T follicular helper cell (primary cell): ENCODE measurements at regions not wholly inside any gene's neighbourhood (a gene's known extent, or its start where the extent isn't known, plus 50 kb on each side); places are given as distances from the start of the nearest gene placed in this dataset.
"Not testable (repeated sequence)": the region's sequence is repeated elsewhere in the genome, so short reads cannot be mapped to it uniquely, and the experiment has no call there.

ENCODE experiments used
- DNase-seq: peaks from one replicate; pipeline ENCODE4 v3.0.0-alpha.2; 2020; ENCODE audit warnings: low read depth

DNA sequence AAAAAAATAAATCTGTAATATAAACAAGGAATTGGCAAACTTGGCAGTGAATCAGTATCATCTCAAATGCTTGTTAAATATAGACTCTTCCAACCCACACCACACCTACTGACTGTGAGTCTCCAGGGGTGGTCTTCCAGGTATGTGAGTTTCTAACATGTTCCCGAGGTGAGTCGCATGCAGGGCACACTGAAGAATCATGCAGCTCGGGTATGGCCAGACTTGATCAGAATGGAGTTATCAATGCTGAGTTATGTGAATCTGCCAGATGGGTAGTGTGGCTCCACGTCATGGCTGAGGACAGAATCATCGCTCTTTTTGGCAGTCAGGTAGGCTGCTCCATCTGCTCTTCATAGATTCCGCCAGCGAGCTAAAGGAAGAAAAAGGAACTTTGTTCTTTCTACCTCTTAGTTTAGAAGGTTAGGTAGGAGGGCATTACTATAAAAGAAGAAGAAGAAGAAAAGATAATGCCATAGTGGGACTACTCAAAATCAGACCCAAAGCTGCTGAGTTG, 1279.7 kb upstream of the ZEB2 start:
- DNase-seq: no peak

DNA sequence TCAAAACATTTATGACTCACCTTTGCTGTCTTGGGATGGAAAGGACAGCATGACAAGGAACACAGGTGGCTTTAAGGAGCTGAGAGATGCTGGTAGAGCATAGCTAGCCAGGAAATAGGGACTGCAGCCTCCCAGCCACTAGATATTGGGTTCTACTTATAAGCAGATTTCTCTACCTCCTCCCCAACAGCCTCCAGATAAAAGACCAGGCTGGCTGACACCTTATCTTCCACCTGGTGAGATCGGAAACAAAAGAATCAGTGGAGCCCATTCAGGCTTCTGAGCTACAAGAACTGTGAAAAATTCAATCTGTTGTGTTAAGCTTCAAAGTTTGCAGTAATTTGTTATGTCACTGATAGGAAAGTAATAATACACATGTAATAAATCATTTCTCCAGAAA, 1278.5 kb upstream of the ZEB2 start:
- no peak for DNase-seq

DNA sequence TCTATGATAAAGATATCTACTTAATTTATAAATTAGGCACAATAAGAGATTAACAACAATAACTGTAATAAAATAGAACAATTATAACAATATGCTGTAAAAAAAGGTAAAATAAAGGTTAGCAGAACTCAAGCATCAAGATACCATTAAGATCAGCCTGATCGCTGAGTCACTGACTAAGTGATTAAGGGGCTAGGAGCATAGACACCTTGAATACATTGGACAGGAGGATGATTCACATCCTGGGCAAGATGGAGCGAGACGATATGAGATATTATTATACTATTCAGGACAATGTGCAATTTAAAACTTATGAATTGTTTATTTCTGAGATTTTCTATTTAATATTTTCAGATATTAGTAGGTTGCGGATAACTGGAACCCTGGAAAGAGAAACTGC, 1277.8 kb upstream of the ZEB2 start:
- no peak for DNase-seq

DNA sequence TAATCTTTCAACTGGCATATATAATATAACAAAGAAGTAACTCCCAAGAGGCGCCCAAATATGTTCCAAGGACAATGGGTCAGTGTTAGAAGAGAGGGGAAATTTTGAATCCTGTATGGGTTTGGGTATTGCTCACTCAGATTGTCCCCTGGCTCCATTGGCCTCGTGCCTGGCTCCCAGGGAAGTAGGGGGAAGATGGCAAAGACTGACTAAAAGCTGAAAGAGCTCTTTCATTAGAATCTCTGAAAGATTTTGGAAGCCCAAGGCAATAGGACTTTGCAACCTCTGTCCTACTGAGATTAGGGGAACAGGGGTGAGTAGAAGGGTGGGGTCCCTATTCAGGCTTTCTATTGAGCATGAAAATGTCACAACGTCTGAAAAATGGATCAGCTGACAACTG, 1272.8 kb upstream of the ZEB2 start:
- no peak for DNase-seq

DNA sequence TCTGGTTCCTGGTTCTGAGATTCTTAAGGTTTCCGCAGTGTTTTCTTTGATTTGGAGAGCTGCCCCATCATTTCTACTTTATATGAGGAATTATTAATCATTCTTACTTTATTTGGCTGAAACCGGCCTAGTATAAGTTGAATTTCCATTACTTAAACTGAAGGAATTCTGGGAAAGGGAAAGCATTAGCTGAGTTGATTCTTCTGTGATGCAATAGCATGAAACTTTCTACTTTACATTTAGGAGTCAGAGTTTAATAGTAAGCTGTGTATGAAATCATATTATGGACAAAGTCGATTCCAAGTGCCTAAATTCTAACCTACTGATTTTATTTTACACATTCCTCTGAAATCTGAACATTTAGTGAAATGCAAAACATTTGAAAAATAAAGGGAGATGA, 1269.7 kb upstream of the ZEB2 start:
- no peak for DNase-seq

DNA sequence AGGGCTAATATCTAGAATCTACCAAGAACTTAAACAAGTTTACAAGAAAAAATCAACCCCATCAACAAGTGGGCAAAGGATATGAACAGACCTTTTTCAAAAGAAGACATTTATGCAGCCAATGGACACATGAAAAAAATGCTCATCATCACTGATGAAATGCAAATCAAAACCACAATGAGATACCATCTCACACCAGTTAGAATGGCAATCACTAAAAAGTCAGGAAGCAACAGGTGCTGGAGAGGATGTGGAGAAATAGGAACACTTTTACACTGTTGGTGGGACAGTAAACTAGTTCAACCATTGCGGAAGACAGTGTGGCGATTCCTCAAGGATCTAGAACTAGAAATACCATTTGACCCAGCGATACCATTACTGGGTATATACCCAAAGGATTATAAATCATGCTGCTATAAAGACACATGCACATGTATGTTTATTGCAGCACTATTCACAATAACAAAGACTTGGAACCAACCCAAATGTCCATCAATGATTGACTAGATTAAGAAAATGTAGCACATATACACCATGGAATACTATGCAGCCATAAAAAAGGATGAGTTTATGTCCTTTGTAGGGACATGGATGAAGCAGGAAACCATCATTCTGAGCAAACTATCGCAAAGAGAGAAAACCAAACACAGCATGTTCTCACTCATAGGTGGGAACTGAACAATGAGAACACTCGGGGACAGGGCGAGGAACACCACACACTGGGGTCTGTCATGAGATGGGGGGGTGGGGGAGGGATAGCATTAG, 1267.9 kb upstream of the ZEB2 start:
- not testable (repeated sequence) for DNase-seq

DNA sequence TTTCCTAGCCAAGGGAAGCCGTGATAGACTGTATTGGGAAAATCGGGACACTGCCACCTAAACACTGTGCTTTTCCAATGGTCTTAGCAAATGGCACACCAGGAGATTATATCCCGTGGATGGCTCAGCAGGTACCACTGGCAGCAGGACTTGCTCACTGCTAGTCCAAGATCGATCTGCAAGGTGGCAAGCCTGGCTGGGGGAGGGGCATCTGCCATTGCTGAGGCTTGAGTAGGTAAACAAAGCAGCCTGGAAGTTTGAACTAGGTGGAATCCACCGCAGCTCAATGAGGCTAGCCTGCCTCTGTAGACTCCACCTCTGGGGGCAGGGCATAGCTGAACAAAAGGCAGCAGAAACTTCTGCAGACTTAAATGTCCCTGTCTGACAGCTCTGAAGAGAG, 1262.7 kb upstream of the ZEB2 start:
- not testable (repeated sequence) for DNase-seq

DNA sequence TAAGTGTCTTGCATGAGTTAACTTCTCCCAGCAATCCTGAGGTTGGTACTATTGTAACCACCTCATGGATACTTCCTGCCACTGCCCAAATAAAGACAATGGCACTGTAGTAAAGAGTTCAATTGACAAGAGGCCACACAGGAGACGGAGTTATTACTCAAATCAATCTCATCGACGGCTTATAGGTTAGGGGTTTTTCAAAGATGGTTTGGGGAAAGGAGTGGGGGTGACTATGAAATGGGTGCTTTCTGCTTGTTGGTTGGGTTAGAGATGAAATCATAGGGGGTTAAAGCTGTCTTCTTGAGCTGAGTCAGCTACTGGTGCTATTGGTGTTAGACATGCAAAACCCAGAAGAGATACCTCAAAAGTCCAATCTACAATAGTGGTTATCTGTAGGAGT, 1258.0 kb upstream of the ZEB2 start:
- no peak for DNase-seq

DNA sequence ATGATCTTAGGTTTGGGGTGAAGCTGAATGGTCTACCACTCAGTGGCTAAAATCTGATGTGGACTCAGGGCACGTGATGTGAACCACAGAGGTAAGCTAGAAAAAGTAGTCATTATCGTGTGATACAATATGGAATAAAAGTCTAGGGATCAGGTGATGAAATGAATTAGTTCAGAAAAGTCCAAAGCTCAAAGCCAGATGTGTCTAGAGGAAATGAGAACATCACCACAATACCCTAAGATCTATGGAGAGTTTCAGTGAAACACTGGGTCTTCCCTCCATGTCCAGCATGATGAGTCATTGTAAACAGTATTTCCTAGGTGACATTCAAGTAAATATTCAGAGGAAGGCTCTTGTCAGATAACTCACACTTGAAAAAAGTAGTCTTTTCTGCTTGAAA, 1257.4 kb upstream of the ZEB2 start:
- no peak for DNase-seq

DNA sequence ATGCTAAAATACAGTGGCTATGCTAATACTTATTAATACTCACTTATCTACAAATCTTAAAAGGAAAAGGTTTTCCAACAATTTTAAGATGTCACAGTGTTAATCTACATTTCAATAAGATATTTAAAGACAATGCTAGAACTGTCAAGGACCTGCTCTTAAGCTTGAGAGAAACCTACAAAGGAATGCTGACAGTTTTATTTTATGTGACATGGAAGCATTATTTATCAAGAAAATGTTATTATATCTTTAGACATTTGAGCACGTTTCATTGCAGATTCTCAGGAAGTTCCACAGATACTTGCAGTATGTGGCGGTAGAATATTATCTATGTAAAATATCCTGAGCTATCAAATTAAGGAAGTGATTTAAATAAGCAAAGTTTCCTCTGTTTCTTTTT, 1255.7 kb upstream of the ZEB2 start:
- no peak for DNase-seq

DNA sequence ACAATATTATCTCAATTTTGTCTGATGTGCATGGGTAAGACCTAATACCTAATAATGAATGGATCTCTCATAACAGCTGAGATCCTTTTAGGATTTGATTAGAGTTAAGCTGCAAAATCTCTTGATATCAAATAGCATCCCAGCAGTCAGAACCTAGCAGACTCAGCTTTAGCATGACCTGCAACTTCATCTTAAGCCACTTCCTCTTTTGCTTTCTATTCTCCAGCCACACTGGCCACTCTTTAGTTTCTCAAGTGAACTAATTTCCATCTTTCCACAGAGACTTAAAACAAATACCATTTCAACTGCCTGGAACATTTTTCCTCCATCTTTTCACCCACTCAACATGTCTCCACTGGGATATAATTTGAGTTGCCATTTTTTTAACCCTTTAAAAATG, 1251.6 kb upstream of the ZEB2 start:
- no peak for DNase-seq

DNA sequence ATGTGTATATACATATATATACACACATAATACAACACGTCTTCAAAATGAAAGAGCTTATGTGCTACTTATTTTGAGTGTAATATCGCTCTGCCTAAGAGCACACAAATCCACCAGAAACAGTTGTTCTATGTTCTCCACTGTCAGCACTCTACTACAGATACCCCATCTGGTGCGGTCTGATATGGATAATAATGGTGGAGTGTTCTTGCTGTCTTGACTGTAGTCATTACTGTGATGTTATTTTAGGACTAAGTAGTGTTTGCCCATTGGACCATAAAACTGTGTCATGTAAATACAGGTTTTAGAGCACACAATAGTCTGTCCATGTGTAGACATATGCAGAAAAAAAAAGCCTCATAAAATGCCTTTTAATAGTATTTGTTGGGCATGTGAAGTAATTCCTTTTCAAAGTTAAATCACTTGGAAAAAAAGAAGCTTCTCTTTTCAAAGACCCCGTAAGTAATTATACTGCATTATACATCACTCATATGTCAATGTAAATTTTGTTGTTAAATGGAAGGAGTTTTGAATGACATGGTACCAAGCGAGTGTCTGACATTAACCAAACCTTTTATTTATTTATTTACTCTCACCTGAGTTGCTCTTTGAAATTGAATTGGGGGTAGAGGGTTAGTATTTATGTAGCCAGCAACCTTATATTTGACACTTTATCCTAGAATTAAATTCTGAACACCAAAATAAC, 1249.2 kb upstream of the ZEB2 start:
- DNase-seq: no peak

DNA sequence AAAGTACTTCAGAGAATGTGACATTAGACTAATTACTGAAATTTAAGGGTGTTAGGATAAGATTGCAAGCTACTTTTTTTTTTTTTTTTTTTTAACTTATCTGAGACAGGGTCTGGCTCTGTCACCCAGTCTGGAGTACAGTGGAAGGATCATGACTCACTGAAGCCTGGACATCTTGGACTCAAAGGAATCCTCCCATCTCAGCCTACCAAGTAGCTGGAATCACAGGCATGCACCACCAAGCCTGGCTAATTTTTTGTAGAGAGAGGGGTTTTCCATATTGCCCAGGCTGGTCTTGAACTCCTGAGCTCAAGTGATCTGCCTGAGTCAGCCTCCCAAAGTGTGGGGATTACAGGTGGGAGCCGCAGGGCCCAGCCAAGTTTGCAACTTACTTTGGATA, 1246.0 kb upstream of the ZEB2 start:
- DNase-seq: no peak

DNA sequence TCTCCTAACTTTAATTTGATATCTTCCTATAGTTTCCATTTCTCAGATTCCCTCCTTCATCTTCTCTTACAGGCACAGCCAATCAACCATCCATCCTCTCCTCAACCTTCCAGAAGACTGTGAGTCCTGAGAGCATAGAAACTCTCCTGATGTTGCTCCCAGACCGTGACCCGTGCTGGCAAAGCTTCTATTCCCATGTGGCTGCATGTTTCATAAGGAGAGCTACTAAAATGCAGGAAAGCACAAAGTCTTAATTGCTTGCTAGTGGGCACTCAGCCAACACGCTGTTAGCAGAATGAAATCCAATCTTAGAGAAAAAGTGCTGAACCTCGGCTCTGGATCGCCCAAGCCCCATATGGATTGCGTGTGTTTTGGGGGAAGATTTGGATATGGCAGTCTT, 1244.7 kb upstream of the ZEB2 start:
- no peak for DNase-seq

DNA sequence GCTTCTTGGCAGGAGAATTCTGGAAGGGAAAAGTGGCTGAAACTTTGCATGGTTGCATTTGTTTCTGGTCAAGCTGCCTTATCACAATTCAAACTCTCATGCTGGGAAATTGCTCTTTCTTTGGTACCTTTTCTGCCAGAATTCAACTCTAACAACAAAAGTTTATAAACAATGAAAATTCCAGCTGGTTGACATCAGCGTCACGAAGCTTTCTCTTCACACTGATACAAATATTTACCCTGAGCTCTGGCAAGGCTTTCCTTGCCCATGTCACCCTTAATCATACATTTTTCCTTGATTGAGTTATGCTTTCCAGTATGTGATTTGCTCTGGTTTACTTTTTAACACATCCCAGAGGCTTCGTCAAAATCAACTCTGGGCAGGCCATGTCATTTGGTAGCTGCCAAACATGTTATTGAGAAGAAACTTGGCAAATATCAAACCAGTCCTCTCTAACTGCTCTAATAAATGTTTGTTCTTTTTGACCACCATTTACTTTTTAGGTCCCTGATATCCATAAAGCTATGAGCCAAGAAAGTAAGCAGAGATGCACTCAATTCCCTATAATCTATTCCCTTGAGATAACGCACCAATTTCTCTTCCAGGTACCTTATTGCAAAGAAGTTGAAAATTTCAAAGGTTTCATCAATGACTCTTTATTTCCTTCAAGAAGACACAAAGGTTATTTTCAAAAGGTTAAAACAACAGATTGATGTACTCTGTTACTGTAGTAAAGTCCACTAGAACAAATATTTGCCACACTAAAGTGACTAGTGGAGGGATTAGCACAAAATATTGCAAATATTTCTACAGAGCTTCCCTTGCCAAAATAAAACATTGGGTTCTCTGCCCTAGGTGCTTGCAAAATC, 1241.1 kb upstream of the ZEB2 start:
- no peak for DNase-seq

DNA sequence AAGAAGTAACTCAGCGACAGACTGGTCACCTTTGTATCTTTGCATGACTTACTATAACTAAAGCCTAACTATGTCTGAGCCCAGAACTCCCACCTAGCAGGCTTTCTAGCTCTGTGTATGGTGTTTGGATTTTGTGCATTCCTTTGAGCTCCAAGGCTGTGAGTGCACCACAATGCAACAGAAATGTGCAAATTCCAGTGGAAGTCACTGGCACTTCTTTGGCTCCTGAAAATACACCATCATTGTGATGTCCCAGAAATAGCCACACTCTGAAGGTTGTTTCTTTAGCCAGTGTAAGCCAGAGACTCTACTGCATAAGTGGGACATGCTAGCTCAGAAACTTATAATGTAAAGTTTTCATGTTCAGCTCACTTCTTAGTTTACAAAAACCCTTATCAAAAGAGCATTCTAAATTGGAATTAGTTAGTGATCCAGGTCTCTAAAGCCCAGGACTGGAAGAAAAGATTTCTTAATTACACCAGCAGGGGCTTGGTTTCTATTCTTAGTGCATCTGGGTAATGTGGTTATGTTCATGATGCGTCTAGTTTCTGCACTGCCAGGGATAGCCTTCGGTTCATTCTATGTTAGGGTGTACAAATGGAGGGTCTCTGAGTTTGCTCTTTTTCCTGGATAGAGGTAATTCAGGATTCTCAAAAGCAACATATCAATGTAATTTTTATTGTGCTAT, 1239.5 kb upstream of the ZEB2 start:
- DNase-seq: no peak

DNA sequence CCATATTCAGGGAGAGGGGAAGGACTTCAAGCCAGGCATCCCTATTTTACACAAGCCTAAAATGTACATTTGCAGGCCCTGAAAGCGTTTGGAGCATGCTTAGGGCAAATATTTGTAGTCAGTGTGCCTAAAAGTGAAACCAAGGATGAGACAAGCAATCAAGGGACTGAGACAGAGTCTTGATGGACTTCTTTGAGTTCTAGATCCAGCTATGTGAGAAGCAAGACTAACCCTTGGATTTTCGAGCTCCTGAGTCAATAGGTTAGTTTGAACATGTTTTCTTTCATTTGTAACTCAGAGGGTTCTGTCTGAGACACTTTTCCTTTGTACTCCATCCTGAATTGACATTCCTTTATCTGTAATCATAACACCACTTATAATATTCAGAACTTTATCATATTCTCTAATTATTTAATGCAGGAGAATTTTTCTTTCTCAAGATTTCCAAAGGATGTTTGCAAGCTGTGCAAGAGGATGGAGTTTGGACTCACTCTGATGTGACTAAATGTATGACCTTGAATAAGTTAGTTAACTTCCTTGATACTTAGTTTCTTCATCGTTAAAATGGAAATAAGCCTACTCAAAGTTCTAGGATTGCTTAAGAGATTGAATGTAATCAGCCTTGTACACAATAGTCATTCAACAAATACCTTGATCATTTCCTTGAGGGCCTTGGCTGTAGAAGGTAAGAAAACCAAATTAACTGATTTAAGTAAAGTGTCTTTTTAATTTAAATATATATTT, 1237.8 kb upstream of the ZEB2 start:
- no peak for DNase-seq

DNA sequence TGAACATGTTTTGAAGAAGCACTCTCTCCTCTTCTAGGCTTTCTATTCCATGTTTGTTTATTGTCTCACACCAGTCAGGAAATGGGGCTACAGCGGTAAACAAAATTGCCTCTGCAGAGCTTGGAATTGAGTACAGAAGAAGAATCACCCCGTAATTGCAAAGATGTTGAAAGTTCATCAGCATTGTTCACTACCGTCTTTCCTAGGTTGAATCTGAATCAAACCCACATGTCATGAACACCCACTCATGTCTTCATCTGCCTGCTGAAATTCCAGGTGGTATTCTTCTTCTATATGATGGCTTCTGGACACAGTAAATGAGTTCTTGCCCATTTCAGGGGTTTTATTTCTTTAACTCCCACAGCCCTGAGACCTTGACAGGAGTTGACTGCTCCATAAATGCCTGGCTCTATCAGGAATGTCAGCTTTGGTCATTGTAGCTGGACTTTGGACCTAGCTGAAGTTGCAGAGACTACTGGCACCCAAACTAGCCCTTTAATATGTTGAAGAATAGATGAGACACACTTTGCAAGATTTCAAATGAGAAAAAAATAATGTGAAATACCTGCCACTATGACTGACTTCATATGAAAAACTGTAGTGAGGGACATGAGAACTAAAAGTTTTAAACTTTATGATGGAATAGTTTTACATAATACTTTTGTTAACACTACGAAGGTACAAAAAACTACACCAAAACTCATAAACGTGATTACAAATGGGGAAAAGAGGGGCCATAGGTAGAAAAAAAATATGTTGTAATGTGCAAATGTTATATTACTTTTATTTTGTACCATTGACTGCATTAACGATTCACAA, 1235.3 kb upstream of the ZEB2 start:
- no peak for DNase-seq

DNA sequence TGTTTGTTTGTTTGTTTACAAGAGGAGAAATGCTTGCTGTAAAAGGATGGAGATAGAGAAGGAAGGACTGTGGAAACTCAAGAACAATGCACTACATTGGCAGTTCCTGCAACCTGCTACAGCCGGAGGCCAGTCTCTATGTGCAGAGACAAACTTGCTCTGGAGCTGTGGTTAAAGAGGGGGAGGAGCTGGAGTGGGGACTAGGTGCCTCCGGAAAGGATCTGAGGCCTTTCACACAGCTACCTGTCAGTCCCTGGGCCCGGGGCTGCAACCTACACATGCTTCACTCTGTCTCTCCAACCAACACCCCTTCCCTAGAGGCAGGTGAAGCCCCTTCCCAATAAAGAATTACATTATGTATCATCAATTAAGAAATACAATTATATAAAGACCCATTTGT, 1234.0 kb upstream of the ZEB2 start:
- DNase-seq: no peak

DNA sequence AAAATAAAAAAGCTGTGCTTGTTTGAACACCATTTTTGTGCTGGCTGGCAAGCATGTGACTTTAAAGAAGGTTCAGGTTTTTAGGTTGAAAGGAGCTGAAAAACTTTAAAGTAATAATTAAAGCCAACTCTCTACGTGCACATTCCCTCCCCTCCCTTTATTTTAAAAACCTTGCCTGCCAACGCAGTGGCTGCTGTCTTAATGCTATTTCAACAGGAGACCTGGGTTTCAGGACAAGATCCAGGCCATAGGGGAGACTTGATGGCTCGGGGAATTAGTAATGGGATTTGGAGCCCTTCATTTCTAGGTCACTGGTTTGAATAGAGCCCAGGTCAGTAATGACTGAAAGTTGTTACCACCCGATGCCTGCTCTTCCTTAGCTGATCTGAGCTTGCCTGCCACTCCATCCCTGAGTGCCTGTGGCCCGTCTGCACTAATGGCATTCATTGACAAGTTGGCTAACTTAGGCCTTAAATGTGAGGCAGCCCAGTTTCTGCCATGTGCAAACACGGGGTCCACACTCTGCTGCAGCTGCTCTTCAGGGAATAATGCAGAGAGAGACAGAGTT, 1233.2 kb upstream of the ZEB2 start:
- no peak for DNase-seq
